Cardiac muscle cell (in vitro differentiated cells and primary cell): ENCODE measurements at regions not wholly inside any gene's neighbourhood (a gene's known extent, or its start where the extent isn't known, plus 50 kb on each side); places are given as distances from the start of the nearest gene placed in this dataset.

ENCODE experiments used
- DNase-seq, 2 donors: peaks; one replicate each; pipeline versions ENCODE4 v3.0.0 to v3.0.0-alpha.2; 2010 to 2017; ENCODE audit warnings: low read depth in 1 of 2, low spot score in 1 of 2
- H3K27ac ChIP-seq: fragments of 200-600 bp; sonication (generic); 2 replicates; pipeline ENCODE4 v1.5.1; 2016
- H3K27me3 ChIP-seq: fragments of 200-600 bp; sonication (generic); 2 replicates; pipeline ENCODE4 v1.6.0; 2016; ENCODE audit warnings: control low read depth
- H3K36me3 ChIP-seq: fragments of 200-600 bp; sonication (generic); 2 replicates; pipeline ENCODE4 v1.5.1; 2016; ENCODE audit warnings: control low read depth
- H3K4me1 ChIP-seq: fragments of 200-600 bp; sonication (generic); 2 replicates; pipeline ENCODE4 v1.8.1; 2017; ENCODE audit warnings: low read depth, mild to moderate bottlenecking, mixed run types
- H3K4me3 ChIP-seq: fragments of 200-600 bp; sonication (generic); 2 replicates; pipeline ENCODE4 v1.5.1; 2016; ENCODE audit warnings: mild to moderate bottlenecking
- H3K9me3 ChIP-seq: fragments of 200-600 bp; sonication (generic); 2 replicates; pipeline ENCODE4 v1.5.1; 2017; ENCODE audit warnings: low read depth, mild to moderate bottlenecking, control low read depth
- TF ChIP-seq, protein P1 (sequence below): IDR thresholded peaks from 2 replicates; pipeline ENCODE4 v1.5.1; 2012; ENCODE audit warnings: low read depth, mild to moderate bottlenecking, low read length

GRCh38 chr12:90013409-90013808 is 304.8 kb upstream of the ATP2B1 start:
- H3K36me3 ChIP-seq, result no peaks in the 10 kb centered on the region
- H3K27ac ChIP-seq, result no peak overlapping the region
- peaks cover 2% of the 10 kb centered on the region for H3K27me3 ChIP-seq
- peaks cover 23% of the 10 kb centered on the region for H3K4me1 ChIP-seq
- H3K9me3 ChIP-seq, result no peaks in the 10 kb centered on the region
- no peak overlapping the region for H3K4me3 ChIP-seq
- peak in 1 of 2 donors; percentile 27 for DNase-seq
- TF ChIP-seq, protein P1, sequence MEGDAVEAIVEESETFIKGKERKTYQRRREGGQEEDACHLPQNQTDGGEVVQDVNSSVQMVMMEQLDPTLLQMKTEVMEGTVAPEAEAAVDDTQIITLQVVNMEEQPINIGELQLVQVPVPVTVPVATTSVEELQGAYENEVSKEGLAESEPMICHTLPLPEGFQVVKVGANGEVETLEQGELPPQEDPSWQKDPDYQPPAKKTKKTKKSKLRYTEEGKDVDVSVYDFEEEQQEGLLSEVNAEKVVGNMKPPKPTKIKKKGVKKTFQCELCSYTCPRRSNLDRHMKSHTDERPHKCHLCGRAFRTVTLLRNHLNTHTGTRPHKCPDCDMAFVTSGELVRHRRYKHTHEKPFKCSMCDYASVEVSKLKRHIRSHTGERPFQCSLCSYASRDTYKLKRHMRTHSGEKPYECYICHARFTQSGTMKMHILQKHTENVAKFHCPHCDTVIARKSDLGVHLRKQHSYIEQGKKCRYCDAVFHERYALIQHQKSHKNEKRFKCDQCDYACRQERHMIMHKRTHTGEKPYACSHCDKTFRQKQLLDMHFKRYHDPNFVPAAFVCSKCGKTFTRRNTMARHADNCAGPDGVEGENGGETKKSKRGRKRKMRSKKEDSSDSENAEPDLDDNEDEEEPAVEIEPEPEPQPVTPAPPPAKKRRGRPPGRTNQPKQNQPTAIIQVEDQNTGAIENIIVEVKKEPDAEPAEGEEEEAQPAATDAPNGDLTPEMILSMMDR, result peak; percentile 32

DNA sequence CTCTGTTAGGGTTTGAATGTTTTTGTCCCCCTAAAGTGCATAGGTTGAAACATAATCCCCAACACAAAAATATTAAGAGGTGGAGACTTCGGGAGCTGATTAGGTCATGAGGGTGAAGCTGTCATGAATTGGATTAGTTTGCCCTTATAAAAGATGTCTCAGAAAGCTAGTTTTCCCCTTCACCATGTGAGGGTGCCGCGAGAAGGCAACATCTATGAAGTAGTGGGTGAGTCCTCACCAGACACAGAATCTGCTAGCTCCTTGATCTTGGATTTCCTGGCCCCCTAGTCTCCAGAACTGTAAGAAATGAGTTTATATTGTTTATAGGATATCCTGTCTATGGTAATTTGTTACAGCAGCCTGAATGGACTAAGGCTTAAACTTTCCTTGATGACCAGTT is 301.5 kb upstream of the ATP2B1 start:
- TF ChIP-seq, protein P1, result no peak
- H3K27ac ChIP-seq, result no peak overlapping the region
- H3K4me3 ChIP-seq, result no peak overlapping the region
- H3K9me3 ChIP-seq, result no peaks in the 10 kb centered on the region
- H3K36me3 ChIP-seq, result no peaks in the 10 kb centered on the region
- H3K27me3 ChIP-seq, result no peaks in the 10 kb centered on the region
- H3K4me1 ChIP-seq, result peaks cover 22% of the 10 kb centered on the region
- DNase-seq, result no peak

- H3K9me3 ChIP-seq, result no peaks in the 10 kb centered on the region
- H3K27ac ChIP-seq, result no peak overlapping the region
- TF ChIP-seq, protein P1, result no peak
- no peaks in the 10 kb centered on the region for H3K27me3 ChIP-seq
- no peak for DNase-seq
- no peaks in the 10 kb centered on the region for H3K36me3 ChIP-seq
- peaks cover 36% of the 10 kb centered on the region for H3K4me1 ChIP-seq
- no peak overlapping the region for H3K4me3 ChIP-seq
Measured at GRCh38 chr12:90008277-90008676, 299.6 kb upstream of the ATP2B1 start.

GRCh38 chr12:90004319-90005074 is 295.9 kb upstream of the ATP2B1 start:
- no peaks in the 10 kb centered on the region for H3K36me3 ChIP-seq
- TF ChIP-seq, protein P1, result no peak
- H3K4me3 ChIP-seq, result no peak overlapping the region
- peak in 1 of 2 donors; percentile 54 for DNase-seq
- H3K27ac ChIP-seq, result peak overlapping the region; percentile 53
- H3K27me3 ChIP-seq, result no peaks in the 10 kb centered on the region
- H3K4me1 ChIP-seq, result peaks cover 22% of the 10 kb centered on the region
- no peaks in the 10 kb centered on the region for H3K9me3 ChIP-seq

- Histone ChIP-seq H3K9me3 (no peaks in the 10 kb centered on the region), H3K36me3 (no peaks in the 10 kb centered on the region), H3K4me1 (peaks cover 22% of the 10 kb centered on the region), H3K27ac (no peak overlapping the region), H3K4me3 (no peak overlapping the region), H3K27me3 (no peaks in the 10 kb centered on the region)
- TF ChIP-seq, protein P1, result no peak
- DNase-seq, result no peak
Measured at GRCh38 chr12:90003688-90004087, 295.1 kb upstream of the ATP2B1 start.
